H1 (cell line): ENCODE measurements at regions not wholly inside any gene's neighbourhood (a gene's known extent, or its start where the extent isn't known, plus 50 kb on each side); places are given as distances from the start of the nearest gene placed in this dataset.
"Not testable (repeated sequence)": the region's sequence is repeated elsewhere in the genome, so short reads cannot be mapped to it uniquely, and the experiment has no call there.

Experiments used
- CTCF ChIA-PET: fragments of 300-600 bp; sonication (Branson Sonifier 250); formaldehyde crosslinking; loops from one replicate; lab custom pipeline; 2021; ENCODE audit not compliant: partially characterized antibody; lab: Charles Lee
- POLR2A ChIA-PET: fragments of 300-600 bp; sonication (Branson Sonifier 250); formaldehyde crosslinking; loops from one replicate; lab custom pipeline; 2021; ENCODE audit warnings: inconsistent platforms; ENCODE audit not compliant: partially characterized antibody; lab: Charles Lee
- DNase-seq, 2 experiments: peaks; one replicate each; pipeline versions ENCODE4 v3.0.0 to v3.0.0-alpha.2; 2010 to 2022; ENCODE audit warnings: low spot score in 2 of 2, low read depth in 1 of 2, mixed read lengths in 1 of 2
- FAIRE-seq: peaks from 2 replicates; lab custom pipeline; 2011; peaks lifted over from hg19 to GRCh38; lab: Jason Lieb, UNC
- H2AFZ ChIP-seq: 2 replicates; pipeline ENCODE4 v1.8.1; 2012; ENCODE audit warnings: low read length, inconsistent platforms
- H2AK5ac ChIP-seq: 2 replicates; pipeline ENCODE4 v1.6.1; 2013; ENCODE audit warnings: low read depth, low read length
- H2BK120ac ChIP-seq: replicated peaks from 2 replicates; pipeline ENCODE3; 2013; ENCODE audit warnings: low read depth, low read length, inconsistent platforms
- H2BK12ac ChIP-seq: 2 replicates; pipeline ENCODE4 v1.6.1; 2013; ENCODE audit warnings: low read depth, low read length
- H2BK15ac ChIP-seq: 2 replicates; pipeline ENCODE4 v1.6.1; 2013; ENCODE audit warnings: low read length
- H2BK20ac ChIP-seq: 2 replicates; pipeline ENCODE4 v1.6.1; 2013; ENCODE audit warnings: low read length
- H2BK5ac ChIP-seq: 2 replicates; pipeline ENCODE4 v1.6.1; 2013; ENCODE audit warnings: low read depth, low read length
- H3K14ac ChIP-seq: 2 replicates; pipeline ENCODE4 v1.6.1; 2013; ENCODE audit warnings: inconsistent platforms; ENCODE audit not compliant: insufficient read length
- H3K18ac ChIP-seq: 2 replicates; pipeline ENCODE4 v1.6.1; 2013; ENCODE audit warnings: low read length; ENCODE audit errors: extremely low read depth
- H3K23ac ChIP-seq: 2 replicates; pipeline ENCODE4 v1.6.1; 2013; ENCODE audit warnings: inconsistent platforms; ENCODE audit not compliant: insufficient read length
- H3K23me2 ChIP-seq: 2 replicates; pipeline ENCODE4 v1.6.1; 2013; ENCODE audit warnings: low read depth, low read length
- H3K27ac ChIP-seq: 2 replicates; pipeline ENCODE4 v1.6.1; 2011; ENCODE audit warnings: low read depth, low read length, inconsistent platforms
- H3K27me3 ChIP-seq, 4 experiments: replicated peaks in 1 of 4; 1 replicate in 1 of 4; 2 replicates in 3 of 4; pipeline versions ENCODE4 v1.6.1 to v1.8.1; 2011 to 2013; ENCODE audit warnings: low read length in 3 of 4, mild to moderate bottlenecking in 3 of 4, inconsistent platforms in 2 of 4, mixed read lengths in 2 of 4, moderate library complexity in 1 of 4; ENCODE audit not compliant: control insufficient read depth in 3 of 4, insufficient read depth in 3 of 4; ENCODE audit errors: extremely low read depth in 1 of 4
- H3K36me3 ChIP-seq, 4 experiments: 2 replicates each; pipeline versions ENCODE4 v1.6.1 to v1.8.1; 2011 to 2013; ENCODE audit warnings: mild to moderate bottlenecking in 4 of 4, low read length in 3 of 4, moderate library complexity in 2 of 4, control low read depth in 1 of 4, inconsistent platforms in 1 of 4; ENCODE audit not compliant: insufficient read depth in 4 of 4, control insufficient read depth in 2 of 4
- H3K4ac ChIP-seq: replicated peaks from 2 replicates; pipeline ENCODE3; 2013; ENCODE audit warnings: low read length, low read depth, mixed read lengths, inconsistent platforms; ENCODE audit not compliant: insufficient read length
- H3K4me1 ChIP-seq, 4 experiments: replicated peaks in 1 of 4; 1 replicate in 1 of 4; 2 replicates in 3 of 4; pipeline versions ENCODE4 v1.6.1 to v1.8.1; 2011 to 2013; ENCODE audit warnings: low read length in 3 of 4, inconsistent platforms in 2 of 4, mixed read lengths in 1 of 4; ENCODE audit not compliant: insufficient read depth in 4 of 4, control insufficient read depth in 3 of 4
- H3K4me2 ChIP-seq, 2 experiments: 2 replicates each; pipeline versions ENCODE4 v1.6.1 to v1.8.1; 2011 to 2013; ENCODE audit warnings: low read depth in 2 of 2, low read length in 2 of 2, control low read depth in 1 of 2, inconsistent platforms in 1 of 2, mild to moderate bottlenecking in 1 of 2; ENCODE audit not compliant: insufficient read depth in 1 of 2
- H3K4me3 ChIP-seq, 4 experiments: fragments of 200-600, 300-600 bp in 1 of 4; sonication (generic), shearing (Covaris generic), sonication (Bioruptor Twin) in 1 of 4; 2 replicates each; pipeline versions ENCODE4 v1.5.1 to v1.8.1; 2011 to 2016; ENCODE audit warnings: low read length in 4 of 4, low read depth in 3 of 4, control low read depth in 2 of 4, inconsistent platforms in 2 of 4, mild to moderate bottlenecking in 2 of 4, mixed read lengths in 1 of 4, moderate library complexity in 1 of 4; ENCODE audit not compliant: insufficient read depth in 2 of 4; ENCODE audit errors: extremely low read depth in 1 of 4
- H3K56ac ChIP-seq: replicated peaks from 2 replicates; pipeline ENCODE3; 2013; ENCODE audit warnings: low read depth, mild to moderate bottlenecking, mixed read lengths, low read length, inconsistent platforms; ENCODE audit not compliant: insufficient read length
- H3K79me1 ChIP-seq: 2 replicates; pipeline ENCODE4 v1.6.1; 2013; ENCODE audit warnings: low read depth, low read length, control low read depth
- H3K79me2 ChIP-seq, 2 experiments: 2 replicates each; pipeline versions ENCODE4 v1.6.1 to v1.8.1; 2012 to 2013; ENCODE audit warnings: low read length in 2 of 2, mild to moderate bottlenecking in 2 of 2, inconsistent platforms in 1 of 2; ENCODE audit not compliant: insufficient read depth in 2 of 2, control insufficient read depth in 1 of 2
- H3K9ac ChIP-seq, 4 experiments: replicated peaks in 1 of 4; 1 replicate in 1 of 4; 2 replicates in 3 of 4; pipeline versions ENCODE4 v1.6.1 to v1.8.1; 2011 to 2013; ENCODE audit warnings: low read depth in 3 of 4, low read length in 3 of 4, control low read depth in 2 of 4, mild to moderate bottlenecking in 2 of 4, moderate library complexity in 2 of 4, inconsistent platforms in 1 of 4; ENCODE audit errors: extremely low read depth in 1 of 4
- H3K9me3 ChIP-seq, 2 experiments: 2 replicates each; pipeline versions ENCODE4 v1.6.1 to v1.8.1; 2012 to 2013; ENCODE audit warnings: mild to moderate bottlenecking in 2 of 2, moderate library complexity in 2 of 2, control low read depth in 1 of 2, inconsistent platforms in 1 of 2, low read depth in 1 of 2, low read length in 1 of 2, mixed read lengths in 1 of 2; ENCODE audit not compliant: insufficient read depth in 2 of 2
- H4K20me1 ChIP-seq, 2 experiments: replicated peaks in 1 of 2; 2 replicates each; pipeline versions ENCODE3 to v1.8.1; 2011 to 2013; ENCODE audit warnings: inconsistent platforms in 2 of 2, low read length in 2 of 2, mild to moderate bottlenecking in 1 of 2; ENCODE audit not compliant: insufficient read depth in 2 of 2, control insufficient read depth in 1 of 2
- H4K5ac ChIP-seq: 2 replicates; pipeline ENCODE4 v1.6.1; 2013; ENCODE audit warnings: low read length, low read depth, mixed read lengths, inconsistent platforms; ENCODE audit not compliant: insufficient read length
- H4K8ac ChIP-seq: 2 replicates; pipeline ENCODE4 v1.8.0; 2013; ENCODE audit warnings: mild to moderate bottlenecking, moderate library complexity, low read length, inconsistent platforms; ENCODE audit not compliant: insufficient read depth; ENCODE audit errors: extremely low read depth
- H4K91ac ChIP-seq: replicated peaks from 2 replicates; pipeline ENCODE3; 2013; ENCODE audit warnings: low read length, mixed read lengths, inconsistent platforms; ENCODE audit not compliant: insufficient read length
- WGBS, 2 experiments: shearing (Covaris generic) in 1 of 2; methylation state at CpG; one replicate each; pipeline versions ENCODE4 v1.1.6 to v1.1.7; 2013 to 2015; ENCODE audit warnings: low lambda C conversion rate in 2 of 2, mixed read lengths in 2 of 2, inconsistent platforms in 1 of 2, low coverage in 1 of 2, missing lambda C conversion rate in 1 of 2; ENCODE audit not compliant: insufficient replicate concordance in 2 of 2, insufficient coverage in 1 of 2, insufficient read length in 1 of 2; ENCODE audit errors: extremely low coverage in 1 of 2, missing lambda C conversion rate in 1 of 2; 5-methylcytosine and 5-hydroxymethylcytosine counted together

DNA sequence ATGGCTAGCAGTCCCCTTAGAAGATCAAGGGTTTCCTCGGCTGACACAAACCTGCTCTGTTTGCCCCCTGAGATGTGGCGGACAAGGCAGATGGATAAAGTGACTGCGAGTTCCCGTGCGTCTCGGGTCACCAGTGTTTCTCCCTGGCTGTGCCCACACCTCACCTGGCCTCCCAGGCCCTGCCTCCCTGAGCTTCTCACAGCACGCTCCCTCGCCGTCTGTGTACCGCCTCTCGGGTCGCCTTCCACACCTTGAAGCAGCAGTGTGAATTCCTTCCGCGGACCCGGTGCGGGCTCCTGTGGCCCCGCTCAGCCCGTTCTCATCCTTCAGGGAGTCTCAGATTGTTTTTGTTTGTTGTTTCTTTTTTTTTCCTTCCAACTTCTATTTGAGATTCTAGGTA, 172.0 kb upstream of the FOXD4L5 start:
- H2AK5ac ChIP-seq, H3K36me3 ChIP-seq, H3K18ac ChIP-seq, DNase-seq, H2BK20ac ChIP-seq, H4K20me1 ChIP-seq, H3K79me2 ChIP-seq, POLR2A ChIA-PET, H3K4ac ChIP-seq, H3K4me1 ChIP-seq, H3K4me3 ChIP-seq, H3K79me1 ChIP-seq, H4K91ac ChIP-seq, H3K14ac ChIP-seq, H2BK15ac ChIP-seq, H2BK12ac ChIP-seq, H2AFZ ChIP-seq, H3K27ac ChIP-seq, H4K8ac ChIP-seq, H3K4me2 ChIP-seq, H3K23me2 ChIP-seq, H3K27me3 ChIP-seq, H2BK5ac ChIP-seq, CTCF ChIA-PET, H3K56ac ChIP-seq, FAIRE-seq, H2BK120ac ChIP-seq, H3K23ac ChIP-seq, H3K9ac ChIP-seq, H4K5ac ChIP-seq: not testable (repeated sequence)
- peaks cover 0 to 59% of the 10 kb centered on the region in 2 experiments; a peak in 2 of 4 replicates for H3K9me3 ChIP-seq
- 93% methylated on average over 5 of the region's 18 CpGs; no CpG with 5 or more reads in 1 of the 2 experiments for WGBS, 2 experiments
